ENCODE measurements at regions not wholly inside any gene's neighbourhood (a gene's known extent, or its start where the extent isn't known, plus 50 kb on each side); places are given as distances from the start of the nearest gene placed in this dataset.

GRCh38 chr18:71022389-71022788 lies 733.5 kb downstream of the SOCS6 start:
- no peak overlapping the region for H3K4me3 ChIP-seq (ENCODE audit: low read depth, low read length)
- TF ChIP-seq, protein P1, sequence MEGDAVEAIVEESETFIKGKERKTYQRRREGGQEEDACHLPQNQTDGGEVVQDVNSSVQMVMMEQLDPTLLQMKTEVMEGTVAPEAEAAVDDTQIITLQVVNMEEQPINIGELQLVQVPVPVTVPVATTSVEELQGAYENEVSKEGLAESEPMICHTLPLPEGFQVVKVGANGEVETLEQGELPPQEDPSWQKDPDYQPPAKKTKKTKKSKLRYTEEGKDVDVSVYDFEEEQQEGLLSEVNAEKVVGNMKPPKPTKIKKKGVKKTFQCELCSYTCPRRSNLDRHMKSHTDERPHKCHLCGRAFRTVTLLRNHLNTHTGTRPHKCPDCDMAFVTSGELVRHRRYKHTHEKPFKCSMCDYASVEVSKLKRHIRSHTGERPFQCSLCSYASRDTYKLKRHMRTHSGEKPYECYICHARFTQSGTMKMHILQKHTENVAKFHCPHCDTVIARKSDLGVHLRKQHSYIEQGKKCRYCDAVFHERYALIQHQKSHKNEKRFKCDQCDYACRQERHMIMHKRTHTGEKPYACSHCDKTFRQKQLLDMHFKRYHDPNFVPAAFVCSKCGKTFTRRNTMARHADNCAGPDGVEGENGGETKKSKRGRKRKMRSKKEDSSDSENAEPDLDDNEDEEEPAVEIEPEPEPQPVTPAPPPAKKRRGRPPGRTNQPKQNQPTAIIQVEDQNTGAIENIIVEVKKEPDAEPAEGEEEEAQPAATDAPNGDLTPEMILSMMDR (conservative IDR thresholded peaks at IDR 0.05; ENCODE audit: low read depth, low read length) = no peak
- DNase-seq (ENCODE audit: low read depth) = no peak

GRCh38 chr18:71021030-71021362 lies 732.2 kb downstream of the SOCS6 start:
- TF ChIP-seq, protein P1 (conservative IDR thresholded peaks at IDR 0.05; ENCODE audit: low read depth, low read length) = no peak

DNA sequence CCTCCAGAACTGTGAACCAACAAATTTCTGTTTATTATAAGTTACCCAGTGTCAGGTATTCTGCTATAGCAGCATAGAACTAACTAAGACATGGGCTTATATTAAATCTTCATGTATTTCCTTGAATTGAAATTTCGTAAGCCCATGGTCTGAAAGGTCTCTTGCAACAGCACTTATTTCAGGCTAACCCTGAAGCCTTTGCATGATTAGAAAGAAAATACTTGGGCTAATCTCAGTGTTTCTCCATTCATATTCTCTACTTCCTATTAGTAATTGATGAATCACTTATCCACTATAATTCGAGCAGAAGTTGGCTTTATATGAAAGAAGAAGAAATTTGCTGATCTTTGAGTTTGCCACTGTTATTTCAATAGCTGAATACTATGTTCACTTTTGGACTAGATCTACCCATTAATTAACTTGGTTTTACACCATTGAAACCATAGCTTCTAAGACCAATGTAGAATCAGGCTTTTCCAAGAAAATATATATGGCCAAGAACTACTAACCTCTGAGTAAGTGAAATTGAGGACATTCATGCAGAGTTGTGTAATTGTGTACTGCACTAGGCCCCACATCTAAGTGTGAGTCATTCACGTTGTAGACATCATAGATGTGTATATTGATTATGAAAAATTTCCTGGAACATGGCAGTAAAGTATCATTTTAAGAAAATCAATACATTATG lies 731.6 kb downstream of the SOCS6 start:
- no peak overlapping the region for H3K4me3 ChIP-seq (ENCODE audit: low read depth, low read length)
- TF ChIP-seq, protein P1 (conservative IDR thresholded peaks at IDR 0.05; ENCODE audit: low read depth, low read length) = no peak
- DNase-seq (ENCODE audit: low read depth) = peak; percentile 70

More at GRCh38 chr18:71021030-71021362, 732.2 kb downstream of the SOCS6 start:
- no peak for DNase-seq (ENCODE audit: low read depth)
- H3K4me3 ChIP-seq (ENCODE audit: low read depth, low read length) = no peak overlapping the region

DNA sequence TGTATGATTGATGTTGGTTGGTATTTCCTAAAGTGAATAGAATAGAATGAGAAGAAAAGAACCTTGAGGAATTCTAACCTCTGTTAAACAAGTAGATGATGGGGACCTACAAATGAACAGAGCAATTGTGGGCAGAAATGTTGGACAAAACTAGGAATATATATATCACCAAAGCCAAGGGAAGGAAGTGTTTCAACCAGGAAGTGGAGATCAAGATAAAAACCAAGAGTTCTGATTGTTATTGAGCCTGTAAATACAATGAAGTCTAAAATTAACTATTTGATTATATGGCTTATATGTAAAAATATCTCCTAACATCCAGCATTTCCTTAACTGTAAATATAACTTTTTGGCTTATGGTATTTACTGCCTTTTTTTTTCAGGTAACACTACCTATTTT lies 730.0 kb downstream of the SOCS6 start:
- no peak overlapping the region for H3K4me3 ChIP-seq (ENCODE audit: low read depth, low read length)
- no peak for DNase-seq (ENCODE audit: low read depth)
- TF ChIP-seq, protein P1 (conservative IDR thresholded peaks at IDR 0.05; ENCODE audit: low read depth, low read length) = no peak

DNA sequence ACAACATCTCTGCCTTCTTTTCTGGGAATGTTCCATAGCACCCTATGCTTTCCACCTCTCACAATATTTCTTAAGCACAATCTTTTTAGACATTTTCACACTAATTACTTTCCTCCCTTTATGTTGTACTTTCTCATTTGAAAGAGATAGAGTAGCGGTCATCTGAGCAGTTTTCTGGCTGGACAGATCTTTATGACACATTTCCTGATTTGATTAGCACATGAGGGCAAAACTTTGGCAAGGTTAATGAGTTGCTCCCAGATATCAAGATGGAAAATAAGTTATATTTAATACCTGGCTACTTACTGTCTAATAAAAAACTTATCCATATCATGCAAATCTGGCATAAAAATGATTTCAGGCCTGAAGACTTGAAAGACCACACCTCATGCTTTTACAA lies 723.9 kb downstream of the SOCS6 start:
- DNase-seq (ENCODE audit: low read depth) = no peak
- TF ChIP-seq, protein P1 (conservative IDR thresholded peaks at IDR 0.05; ENCODE audit: low read depth, low read length) = no peak
- H3K4me3 ChIP-seq (ENCODE audit: low read depth, low read length) = no peak overlapping the region

DNA sequence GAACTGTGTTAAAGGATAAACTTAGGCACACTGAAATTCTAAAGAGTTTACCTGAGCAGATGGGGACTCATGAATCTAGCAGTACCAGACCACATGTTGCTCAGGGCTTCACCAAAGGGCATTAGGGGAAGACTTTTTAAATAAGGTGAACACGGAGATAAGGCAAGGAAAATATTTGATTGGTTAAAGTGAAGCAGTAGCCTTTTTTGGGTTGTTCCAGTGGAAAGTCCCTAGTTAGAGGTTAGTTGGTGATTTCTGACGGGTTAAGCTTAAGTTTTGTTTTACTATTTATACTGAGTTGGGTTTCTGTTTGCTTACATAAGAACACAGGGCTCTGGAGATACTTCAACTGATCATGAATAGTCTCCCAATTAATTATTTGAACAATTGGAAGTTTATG lies 722.5 kb downstream of the SOCS6 start:
- no peak for DNase-seq (ENCODE audit: low read depth)
- no peak overlapping the region for H3K4me3 ChIP-seq (ENCODE audit: low read depth, low read length)
- TF ChIP-seq, protein P1 (conservative IDR thresholded peaks at IDR 0.05; ENCODE audit: low read depth, low read length) = no peak

DNA sequence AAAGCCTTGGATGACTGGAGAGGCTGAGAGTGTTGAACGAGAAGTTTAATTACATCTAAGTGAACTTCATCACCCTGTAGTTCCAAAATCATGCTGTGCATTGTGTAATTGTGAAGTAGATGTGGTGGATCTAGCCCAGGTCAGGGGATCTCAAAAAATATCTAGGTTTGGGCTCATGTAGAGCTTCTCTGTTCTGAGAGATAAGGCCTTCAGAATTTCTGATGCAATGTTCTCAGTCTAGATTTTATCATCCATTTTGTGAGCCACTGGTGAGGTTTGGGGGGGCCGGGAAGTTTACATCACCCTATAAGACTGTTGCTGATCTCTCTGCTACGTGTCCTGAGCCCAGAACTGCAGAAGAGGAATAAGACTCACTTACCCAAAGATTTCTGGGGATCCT lies 719.4 kb downstream of the SOCS6 start:
- no peak overlapping the region for H3K4me3 ChIP-seq (ENCODE audit: low read depth, low read length)
- TF ChIP-seq, protein P1 (conservative IDR thresholded peaks at IDR 0.05; ENCODE audit: low read depth, low read length) = no peak
- DNase-seq (ENCODE audit: low read depth) = no peak

Data from choroid plexus epithelial cell (primary cell).